Adrenal gland (tissue), 9 donors: ENCODE measurements at regions not wholly inside any gene's neighbourhood (a gene's known extent, or its start where the extent isn't known, plus 50 kb on each side); places are given as distances from the start of the nearest gene placed in this dataset.

Experiments used
- DNase-seq, 7 donors: peaks; one replicate each; pipeline ENCODE4 v3.0.0-alpha.2; 2019 to 2020
- H3K27ac ChIP-seq, 5 donors: fragments of 200-600 bp; sonication (generic) in 4 of 5; 1 replicate in 3 of 5; 2 replicates in 2 of 5; pipeline versions ENCODE4 v1.5.1 to v1.8.0; 2016 to 2020; ENCODE audit warnings: mild to moderate bottlenecking in 1 of 5
- H3K27me3 ChIP-seq: fragments of 200-600 bp; 2 replicates; pipeline ENCODE4 v1.8.0; 2021
- H3K36me3 ChIP-seq, 2 donors: fragments of 200-600 bp; replicated peaks in 1 of 2; 1 replicate in 1 of 2; 2 replicates in 1 of 2; pipeline versions ENCODE4 v1.5.1 to v1.8.0; 2018 to 2022
- H3K4me1 ChIP-seq, 2 donors: fragments of 200-600 bp; replicated peaks in 1 of 2; 1 replicate in 1 of 2; 2 replicates in 1 of 2; pipeline versions ENCODE4 v1.5.1 to v1.8.0; 2018 to 2021
- H3K4me3 ChIP-seq, 4 donors: fragments of 200-600 bp; sonication (generic) in 3 of 4; one replicate each; pipeline ENCODE4 v1.5.1; 2016 to 2018
- H3K9me3 ChIP-seq, 3 donors: fragments of 200-600 bp; sonication (generic) in 1 of 3; replicated peaks in 1 of 3; 1 replicate in 2 of 3; 2 replicates in 1 of 3; pipeline versions ENCODE4 v1.5.1 to v1.8.0; 2016 to 2021
- CTCF ChIP-seq, 6 experiments: fragments of 450-650 bp in 4 of 6; fragments of 200-600 bp in 2 of 6; sonication (generic) in 1 of 6; IDR thresholded peaks; 1 replicate in 5 of 6; 2 replicates in 1 of 6; pipeline versions ENCODE4 v1.5.1 to v1.8.0; 2016 to 2021; ENCODE audit warnings: antibody characterized with exemption in 6 of 6, mild to moderate bottlenecking in 2 of 6, moderate library complexity in 1 of 6
- POLR2A ChIP-seq, 2 donors: fragments of 450-650 bp; IDR thresholded peaks; one replicate each; pipeline ENCODE4 v1.6.1; 2017; ENCODE audit warnings: antibody characterized with exemption in 2 of 2, mild to moderate bottlenecking in 2 of 2, moderate library complexity in 1 of 2
- WGBS, 4 donors: extraction: QIAGEN DNeasy Blood & Tissue Kit in 2 of 4; methylation state at CpG; one replicate each; pipeline versions ENCODE4 v1.1.5 to v1.1.7; 2013 to 2017; 5-methylcytosine and 5-hydroxymethylcytosine counted together
- intact Hi-C, 2 donors: fragments of 100-400 bp; cut with DNase I; formaldehyde crosslinking; loops; one replicate each; pipeline versions ENCODE4 v1.14.1 to v1.15.0; 2022 to 2023
- donor health status: healthy with polysubstance abuse.
- donor health status: Bipolar disorder and iron deficiency.
- donor health status: DM: yes; HTN: yes; CAD: no.
- donor health status: DM: no; HTN: no; CAD: no.
- donor health status: DM: no; HTN: no; CAD: no.

DNA sequence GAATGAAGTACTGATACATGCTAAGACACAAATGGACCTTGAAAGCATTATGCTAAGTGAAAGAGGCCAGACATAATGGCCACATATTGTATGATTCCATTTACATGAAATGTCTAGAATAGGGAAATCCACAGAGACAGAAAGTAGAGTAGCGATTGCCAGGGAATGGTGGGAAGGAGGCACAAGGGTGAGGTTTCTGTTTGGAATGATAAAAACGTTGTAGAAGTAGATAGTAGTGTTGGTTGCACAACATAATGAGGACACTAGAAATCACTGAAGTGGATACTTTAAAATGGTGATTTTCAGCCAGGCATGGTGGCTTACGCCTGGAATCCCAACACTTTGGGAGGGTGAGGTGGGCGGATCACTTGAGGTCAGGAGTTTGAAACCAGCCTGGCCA lies 97.6 kb upstream of the VANGL1 start:
- no peak for DNase-seq
- no peak overlapping the region for H3K27ac ChIP-seq
- WGBS, 4 donors: 78 to 87% (median 82%) methylated on average over 4 of the region's 4 CpGs
- intact Hi-C loops: no loop called here
- no peaks in the 10 kb centered on the region for H3K27me3 ChIP-seq
- H3K4me3 ChIP-seq: no peak overlapping the region
- H3K36me3 ChIP-seq: no peaks in the 10 kb centered on the region
- H3K9me3 ChIP-seq: no peaks in the 10 kb centered on the region
- TF ChIP-seq CTCF (IDR thresholded peaks at IDR 0.05) (no peak), POLR2A (IDR thresholded peaks at IDR 0.05) (no peak)
- H3K4me1 ChIP-seq: no peaks in the 10 kb centered on the region

DNA sequence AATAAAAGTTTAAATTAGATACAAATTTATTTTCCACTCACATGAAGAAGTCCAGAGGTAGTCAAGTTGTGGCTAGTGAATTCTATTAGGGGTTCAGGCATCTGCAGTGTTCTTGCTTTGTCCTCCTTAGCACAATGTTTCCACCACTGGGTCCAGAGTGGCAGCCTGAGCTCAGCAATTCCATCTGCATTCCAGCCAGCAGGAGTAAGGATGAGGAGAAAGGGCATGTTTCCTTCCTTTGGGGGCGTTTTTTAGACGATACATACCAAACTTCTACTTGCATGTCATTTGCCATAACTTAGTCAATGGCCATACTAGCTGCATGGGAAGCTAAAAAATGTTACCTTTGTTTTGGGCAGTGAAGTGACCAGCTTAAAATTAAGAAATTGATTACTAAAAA lies 98.5 kb upstream of the VANGL1 start:
- Histone ChIP-seq H3K27me3 (no peaks in the 10 kb centered on the region), H3K9me3 (no peaks in the 10 kb centered on the region), H3K4me3 (no peak overlapping the region), H3K4me1 (no peaks in the 10 kb centered on the region), H3K27ac (no peak overlapping the region), H3K36me3 (no peaks in the 10 kb centered on the region)
- DNase-seq: no peak
- WGBS, 4 donors: 72 to 87% (median 78%) methylated on average over 2 of the region's 2 CpGs
- TF ChIP-seq POLR2A (IDR thresholded peaks at IDR 0.05) (no peak), CTCF (IDR thresholded peaks at IDR 0.05) (no peak)
- intact Hi-C loops: no loop called here

DNA sequence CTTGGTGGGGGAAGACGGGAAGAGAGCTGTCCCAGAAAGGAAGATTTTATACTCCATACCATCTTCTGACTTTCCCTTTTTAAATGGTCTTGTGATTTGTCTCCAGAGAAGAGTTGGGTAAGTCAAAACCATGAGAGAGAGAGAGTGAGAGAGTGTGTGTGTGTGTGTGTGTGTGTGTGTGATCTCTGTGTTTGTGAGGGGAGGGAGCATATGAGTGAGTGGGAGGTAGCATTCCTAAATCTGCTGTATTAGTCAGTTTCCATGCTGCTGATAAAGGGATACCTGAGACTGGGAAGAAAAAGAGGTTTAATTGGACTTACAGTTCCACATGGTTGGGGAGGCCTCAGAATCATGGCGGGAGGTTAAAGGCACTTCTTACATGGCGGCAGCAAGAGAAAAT lies 102.0 kb upstream of the VANGL1 start:
- no peaks in the 10 kb centered on the region for H3K27me3 ChIP-seq
- no peak overlapping the region for H3K27ac ChIP-seq
- no peaks in the 10 kb centered on the region for H3K9me3 ChIP-seq
- 81 to 92% (median 88%) methylated on average over 3 of the region's 3 CpGs for WGBS, 4 donors
- intact Hi-C loops: no loop called here
- H3K36me3 ChIP-seq: no peaks in the 10 kb centered on the region
- H3K4me1 ChIP-seq: no peaks in the 10 kb centered on the region
- no peak overlapping the region for H3K4me3 ChIP-seq
- DNase-seq: no peak
- TF ChIP-seq POLR2A (IDR thresholded peaks at IDR 0.05) (no peak), CTCF (IDR thresholded peaks at IDR 0.05) (no peak)

- no peak overlapping the region for H3K27ac ChIP-seq
- intact Hi-C loops: no loop called here
These were observed 102.7 kb upstream of the VANGL1 start for GRCh38 chr1:115539061-115539460.

More at GRCh38 chr1:115539061-115539460, 102.7 kb upstream of the VANGL1 start:
- no peaks in the 10 kb centered on the region for H3K4me1 ChIP-seq
- no peaks in the 10 kb centered on the region for H3K27me3 ChIP-seq
- TF ChIP-seq POLR2A (IDR thresholded peaks at IDR 0.05) (no peak), CTCF (IDR thresholded peaks at IDR 0.05) (no peak)
- no peak overlapping the region for H3K4me3 ChIP-seq
- DNase-seq: no peak
- 58 to 71% (median 67%) methylated on average over 7 of the region's 7 CpGs for WGBS, 4 donors
- no peaks in the 10 kb centered on the region for H3K36me3 ChIP-seq
- H3K9me3 ChIP-seq: no peaks in the 10 kb centered on the region
